Ishikawa (cell line): ENCODE measurements at regions not wholly inside any gene's neighbourhood (a gene's known extent, or its start where the extent isn't known, plus 50 kb on each side); places are given as distances from the start of the nearest gene placed in this dataset.

Experiments used
- CEBPB ChIP-seq: IDR thresholded peaks from 2 replicates; pipeline ENCODE4 v1.6.1; 2012
- CREB1 ChIP-seq: IDR thresholded peaks from 2 replicates; pipeline ENCODE4 v1.6.1; 2012; ENCODE audit warnings: low read depth
- EGR1 ChIP-seq: IDR thresholded peaks from 2 replicates; pipeline ENCODE4 v1.6.1; 2012
- EP300 ChIP-seq: IDR thresholded peaks from 2 replicates; pipeline ENCODE4 v1.6.1; 2012; ENCODE audit warnings: borderline replicate concordance
- FOXM1 ChIP-seq: IDR thresholded peaks from 2 replicates; pipeline ENCODE4 v1.6.1; 2012; ENCODE audit warnings: low read depth, borderline replicate concordance
- RAD21 ChIP-seq: IDR thresholded peaks from 2 replicates; pipeline ENCODE4 v1.6.1; 2012; ENCODE audit warnings: low read depth
- TAF1 ChIP-seq: IDR thresholded peaks from 2 replicates; pipeline ENCODE4 v1.6.1; 2012; ENCODE audit warnings: low read depth, mild to moderate bottlenecking
- TCF12 ChIP-seq: IDR thresholded peaks from 2 replicates; pipeline ENCODE4 v1.6.1; 2012; ENCODE audit warnings: low read depth
- TEAD4 ChIP-seq: IDR thresholded peaks from 2 replicates; pipeline ENCODE4 v1.6.1; 2012
- YY1 ChIP-seq: IDR thresholded peaks from 2 replicates; pipeline ENCODE4 v1.6.1; 2012; ENCODE audit warnings: low read depth
- ZBTB7A ChIP-seq: IDR thresholded peaks from 2 replicates; pipeline ENCODE4 v1.6.1; 2012; ENCODE audit warnings: low read depth
- TF ChIP-seq, protein P1 (sequence below): IDR thresholded peaks from 2 replicates; pipeline ENCODE4 v1.6.1; 2012
- TF ChIP-seq, protein P2 (sequence below): IDR thresholded peaks from 2 replicates; pipeline ENCODE4 v1.6.1; 2012; ENCODE audit warnings: low read depth, mild to moderate bottlenecking
- TF ChIP-seq, protein P3 (sequence below): IDR thresholded peaks from 2 replicates; pipeline ENCODE4 v1.6.1; 2012

DNA sequence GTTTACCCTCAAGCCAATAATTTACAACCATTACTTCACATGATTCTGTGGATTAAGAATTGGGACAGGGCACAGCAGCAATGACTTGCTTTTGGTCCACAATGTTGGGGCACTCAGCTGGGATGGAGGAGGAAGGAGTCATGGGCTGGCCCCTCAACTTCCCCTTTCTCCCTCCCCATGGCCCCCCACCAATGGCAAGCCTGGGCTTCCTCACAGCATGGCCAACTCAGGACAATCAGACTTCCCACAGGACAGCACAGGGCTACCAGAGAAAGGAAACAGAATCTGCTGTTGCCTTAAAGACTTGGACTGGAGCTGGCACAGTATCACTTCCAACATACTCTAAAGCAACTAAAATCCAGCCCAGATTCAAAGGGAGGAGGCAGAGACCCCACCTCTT, 160.7 kb downstream of the PTPN20 start:
- TF ChIP-seq TAF1 (no peak), CREB1 (no peak), RAD21 (no peak), FOXM1 (no peak), YY1 (no peak), EP300 (no peak), TEAD4 (no peak), ZBTB7A (no peak), CEBPB (no peak), TCF12 (no peak), EGR1 (no peak)
- TF ChIP-seq, protein P1, sequence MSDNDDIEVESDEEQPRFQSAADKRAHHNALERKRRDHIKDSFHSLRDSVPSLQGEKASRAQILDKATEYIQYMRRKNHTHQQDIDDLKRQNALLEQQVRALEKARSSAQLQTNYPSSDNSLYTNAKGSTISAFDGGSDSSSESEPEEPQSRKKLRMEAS = no peak
- TF ChIP-seq, protein P2, sequence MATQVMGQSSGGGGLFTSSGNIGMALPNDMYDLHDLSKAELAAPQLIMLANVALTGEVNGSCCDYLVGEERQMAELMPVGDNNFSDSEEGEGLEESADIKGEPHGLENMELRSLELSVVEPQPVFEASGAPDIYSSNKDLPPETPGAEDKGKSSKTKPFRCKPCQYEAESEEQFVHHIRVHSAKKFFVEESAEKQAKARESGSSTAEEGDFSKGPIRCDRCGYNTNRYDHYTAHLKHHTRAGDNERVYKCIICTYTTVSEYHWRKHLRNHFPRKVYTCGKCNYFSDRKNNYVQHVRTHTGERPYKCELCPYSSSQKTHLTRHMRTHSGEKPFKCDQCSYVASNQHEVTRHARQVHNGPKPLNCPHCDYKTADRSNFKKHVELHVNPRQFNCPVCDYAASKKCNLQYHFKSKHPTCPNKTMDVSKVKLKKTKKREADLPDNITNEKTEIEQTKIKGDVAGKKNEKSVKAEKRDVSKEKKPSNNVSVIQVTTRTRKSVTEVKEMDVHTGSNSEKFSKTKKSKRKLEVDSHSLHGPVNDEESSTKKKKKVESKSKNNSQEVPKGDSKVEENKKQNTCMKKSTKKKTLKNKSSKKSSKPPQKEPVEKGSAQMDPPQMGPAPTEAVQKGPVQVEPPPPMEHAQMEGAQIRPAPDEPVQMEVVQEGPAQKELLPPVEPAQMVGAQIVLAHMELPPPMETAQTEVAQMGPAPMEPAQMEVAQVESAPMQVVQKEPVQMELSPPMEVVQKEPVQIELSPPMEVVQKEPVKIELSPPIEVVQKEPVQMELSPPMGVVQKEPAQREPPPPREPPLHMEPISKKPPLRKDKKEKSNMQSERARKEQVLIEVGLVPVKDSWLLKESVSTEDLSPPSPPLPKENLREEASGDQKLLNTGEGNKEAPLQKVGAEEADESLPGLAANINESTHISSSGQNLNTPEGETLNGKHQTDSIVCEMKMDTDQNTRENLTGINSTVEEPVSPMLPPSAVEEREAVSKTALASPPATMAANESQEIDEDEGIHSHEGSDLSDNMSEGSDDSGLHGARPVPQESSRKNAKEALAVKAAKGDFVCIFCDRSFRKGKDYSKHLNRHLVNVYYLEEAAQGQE = no peak
- TF ChIP-seq, protein P3, sequence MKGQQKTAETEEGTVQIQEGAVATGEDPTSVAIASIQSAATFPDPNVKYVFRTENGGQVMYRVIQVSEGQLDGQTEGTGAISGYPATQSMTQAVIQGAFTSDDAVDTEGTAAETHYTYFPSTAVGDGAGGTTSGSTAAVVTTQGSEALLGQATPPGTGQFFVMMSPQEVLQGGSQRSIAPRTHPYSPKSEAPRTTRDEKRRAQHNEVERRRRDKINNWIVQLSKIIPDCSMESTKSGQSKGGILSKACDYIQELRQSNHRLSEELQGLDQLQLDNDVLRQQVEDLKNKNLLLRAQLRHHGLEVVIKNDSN = no peak
